Spleen (tissue), 7 donors: ENCODE measurements at regions not wholly inside any gene's neighbourhood (a gene's known extent, or its start where the extent isn't known, plus 50 kb on each side); places are given as distances from the start of the nearest gene placed in this dataset.

Source experiments
- POLR2A ChIP-seq, 3 donors: fragments of 450-650 bp; IDR thresholded peaks; one replicate each; pipeline ENCODE4 v1.5.1; 2017; ENCODE audit warnings: antibody characterized with exemption in 3 of 3, mild to moderate bottlenecking in 1 of 3
- POLR2AphosphoS5 ChIP-seq, 3 donors: sonication (generic); formaldehyde crosslinking; IDR thresholded peaks; one replicate each; pipeline ENCODE4 v1.5.1; 2017; ENCODE audit warnings: antibody characterized with exemption in 3 of 3
- TF ChIP-seq, protein P1 (sequence below), 11 experiments: fragments of 200-600 bp in 7 of 11; fragments of 450-650 bp in 4 of 11; sonication (generic) in 4 of 11; IDR thresholded peaks in 8 of 11; conservative IDR thresholded peaks in 3 of 11; 1 replicate in 7 of 11; 2 replicates in 4 of 11; pipeline versions ENCODE4 v1.4.0 to v1.8.0; 2016 to 2021; ENCODE audit warnings: antibody characterized with exemption in 11 of 11, inconsistent platforms in 4 of 11, mild to moderate bottlenecking in 1 of 11
- donor health status: DM: no; HTN: no; CAD: no; lungs with moderate emphysema.
- donor health status: DM: no; HTN: no; CAD: no.
- donor health status: DM: no; HTN: no; CAD: no.

DNA sequence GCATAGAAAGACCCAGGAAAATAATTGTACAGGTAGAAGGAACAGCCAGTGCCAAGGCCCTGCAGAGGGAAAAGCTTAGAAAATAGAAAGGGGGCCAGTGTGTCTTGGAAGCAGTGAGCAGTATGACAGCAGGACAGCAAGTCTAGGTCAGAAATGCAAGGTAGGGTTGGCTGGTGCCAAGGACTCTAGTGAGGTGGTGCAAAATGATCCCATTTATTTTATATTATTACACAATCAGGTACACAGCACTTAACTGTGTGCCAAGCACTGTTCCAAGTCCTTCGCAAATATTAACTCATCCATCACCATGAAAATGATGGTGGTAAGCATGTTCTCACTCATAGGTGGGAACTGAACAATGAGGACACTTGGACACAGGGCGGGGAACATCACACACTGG is 100.0 kb downstream of the AQP4 start:
- TF ChIP-seq, protein P1, sequence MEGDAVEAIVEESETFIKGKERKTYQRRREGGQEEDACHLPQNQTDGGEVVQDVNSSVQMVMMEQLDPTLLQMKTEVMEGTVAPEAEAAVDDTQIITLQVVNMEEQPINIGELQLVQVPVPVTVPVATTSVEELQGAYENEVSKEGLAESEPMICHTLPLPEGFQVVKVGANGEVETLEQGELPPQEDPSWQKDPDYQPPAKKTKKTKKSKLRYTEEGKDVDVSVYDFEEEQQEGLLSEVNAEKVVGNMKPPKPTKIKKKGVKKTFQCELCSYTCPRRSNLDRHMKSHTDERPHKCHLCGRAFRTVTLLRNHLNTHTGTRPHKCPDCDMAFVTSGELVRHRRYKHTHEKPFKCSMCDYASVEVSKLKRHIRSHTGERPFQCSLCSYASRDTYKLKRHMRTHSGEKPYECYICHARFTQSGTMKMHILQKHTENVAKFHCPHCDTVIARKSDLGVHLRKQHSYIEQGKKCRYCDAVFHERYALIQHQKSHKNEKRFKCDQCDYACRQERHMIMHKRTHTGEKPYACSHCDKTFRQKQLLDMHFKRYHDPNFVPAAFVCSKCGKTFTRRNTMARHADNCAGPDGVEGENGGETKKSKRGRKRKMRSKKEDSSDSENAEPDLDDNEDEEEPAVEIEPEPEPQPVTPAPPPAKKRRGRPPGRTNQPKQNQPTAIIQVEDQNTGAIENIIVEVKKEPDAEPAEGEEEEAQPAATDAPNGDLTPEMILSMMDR (IDR thresholded peaks at IDR 0.05 in 8 of 11, conservative IDR thresholded peaks at IDR 0.05 in 3 of 11) = no peak
- TF ChIP-seq POLR2A (IDR thresholded peaks at IDR 0.05) (no peak), POLR2AphosphoS5 (IDR thresholded peaks at IDR 0.05) (no peak)
